Stimulated activated naive CD8-positive, alpha-beta T cell treated with anti-CD3 and anti-CD28 coated beads, Interleukin-15, amount 100 ng/mL, for 72 hours (primary cell): ENCODE measurements at regions not wholly inside any gene's neighbourhood (a gene's known extent, or its start where the extent isn't known, plus 50 kb on each side); places are given as distances from the start of the nearest gene placed in this dataset.
A peak's percentile ranks its signal among the peaks of the same experiment; 100 is the strongest.

Source experiments
- ATAC-seq: fragments of 150-1000 bp; cut with Tn5 transposase; 2 replicates; pipeline ENCODE4 v1.10.0; 2021; ENCODE audit warnings: mild to moderate bottlenecking, moderate library complexity
- DNase-seq, 2 donors: peaks; one replicate each; pipeline ENCODE4 v3.0.0; 2021 to 2022
- H3K27ac Mint-ChIP-seq, 2 donors: one replicate each; pipeline ENCODE4 v1.8.0; 2022; ENCODE audit warnings: mild to moderate bottlenecking in 2 of 2, mixed read lengths in 2 of 2, moderate library complexity in 2 of 2
- H3K27me3 Mint-ChIP-seq: one replicate; pipeline ENCODE4 v1.8.0; 2022; ENCODE audit warnings: mixed read lengths
- H3K4me1 Mint-ChIP-seq: one replicate; pipeline ENCODE4 v1.8.0; 2022; ENCODE audit warnings: mild to moderate bottlenecking, mixed read lengths
- H3K4me3 Mint-ChIP-seq, 2 donors: one replicate each; pipeline ENCODE4 v1.8.0; 2022; ENCODE audit warnings: mild to moderate bottlenecking in 2 of 2, mixed read lengths in 2 of 2, moderate library complexity in 1 of 2
- H3K9me3 Mint-ChIP-seq, 2 donors: one replicate each; pipeline ENCODE4 v1.8.0; 2022; ENCODE audit warnings: mixed read lengths in 2 of 2

GRCh38 chrX:20442597-20442996, 175.9 kb upstream of the RPS6KA3 start:
- DNase-seq (peak; percentile 73 to 81), ATAC-seq (peak; percentile 93)
- Mint-ChIP-seq H3K4me1 (peaks cover 73% of the 10 kb centered on the region), H3K9me3 (no peaks in the 10 kb centered on the region), H3K27me3 (no peaks in the 10 kb centered on the region), H3K4me3 (no peak overlapping the region), H3K27ac (peak overlapping the region in 1 of 2 donors; percentile 27)

- no peak for ATAC-seq
- no peaks in the 10 kb centered on the region for H3K27me3 Mint-ChIP-seq
- no peak overlapping the region for H3K4me3 Mint-ChIP-seq
- DNase-seq, result no peak
- peaks cover 70% of the 10 kb centered on the region for H3K4me1 Mint-ChIP-seq
- no peaks in the 10 kb centered on the region for H3K9me3 Mint-ChIP-seq
- H3K27ac Mint-ChIP-seq, result peak overlapping the region in 1 of 2 donors; percentile 44
These were observed 174.4 kb upstream of the RPS6KA3 start for GRCh38 chrX:20441123-20441522.

DNA sequence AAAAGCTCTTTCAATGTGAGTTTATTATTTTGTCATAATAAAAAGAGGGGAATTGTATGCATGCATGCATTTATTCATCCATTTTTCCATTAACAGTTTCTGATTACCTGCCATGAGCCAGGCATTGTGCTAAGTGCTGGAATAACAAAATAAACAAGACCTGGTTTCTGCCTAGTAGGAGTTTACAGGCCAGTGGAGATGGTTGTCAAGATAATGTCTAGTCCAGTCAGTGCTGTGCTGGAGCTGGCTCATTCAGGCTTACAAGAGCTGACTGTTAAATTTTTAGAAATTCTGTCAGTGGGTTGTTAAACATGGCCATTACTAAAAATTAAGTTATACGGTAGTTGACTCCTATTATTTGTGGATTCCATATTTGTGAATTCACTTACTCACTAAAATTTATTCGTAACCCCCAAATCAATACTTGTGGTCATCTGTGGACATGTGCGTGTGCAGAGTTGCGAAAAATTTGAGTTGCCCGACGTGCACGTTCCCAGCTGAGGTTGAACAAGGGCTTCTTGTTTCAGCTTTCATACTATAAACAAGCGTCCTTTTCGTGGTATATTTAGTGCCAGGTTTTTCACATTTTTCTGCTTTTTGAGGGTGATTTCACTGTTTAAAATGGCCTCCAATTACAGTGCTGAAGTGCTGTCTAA, 172.3 kb upstream of the RPS6KA3 start:
- ATAC-seq (no peak), DNase-seq (no peak)
- H3K27ac Mint-ChIP-seq, result no peak overlapping the region
- H3K4me3 Mint-ChIP-seq, result no peak overlapping the region
- H3K4me1 Mint-ChIP-seq, result peaks cover 57% of the 10 kb centered on the region
- no peaks in the 10 kb centered on the region for H3K27me3 Mint-ChIP-seq
- H3K9me3 Mint-ChIP-seq, result no peaks in the 10 kb centered on the region

- H3K27ac Mint-ChIP-seq, result peak overlapping the region; percentile 83 to 87
- H3K27me3 Mint-ChIP-seq, result no peaks in the 10 kb centered on the region
- H3K4me1 Mint-ChIP-seq, result peaks cover 56% of the 10 kb centered on the region
- DNase-seq, result no peak
- H3K4me3 Mint-ChIP-seq, result peak overlapping the region; percentile 23 to 56
- no peak for ATAC-seq
- no peaks in the 10 kb centered on the region for H3K9me3 Mint-ChIP-seq
These were observed 171.0 kb upstream of the RPS6KA3 start for GRCh38 chrX:20437683-20438082.

- ATAC-seq (no peak), DNase-seq (no peak)
- Mint-ChIP-seq H3K4me3 (no peak overlapping the region), H3K27me3 (no peaks in the 10 kb centered on the region), H3K9me3 (no peaks in the 10 kb centered on the region), H3K4me1 (peaks cover 40% of the 10 kb centered on the region), H3K27ac (no peak overlapping the region)
These were observed 169.2 kb upstream of the RPS6KA3 start for GRCh38 chrX:20435913-20436312.

- Mint-ChIP-seq H3K9me3 (no peaks in the 10 kb centered on the region), H3K27me3 (no peaks in the 10 kb centered on the region), H3K4me1 (peaks cover 31% of the 10 kb centered on the region), H3K4me3 (no peak overlapping the region), H3K27ac (no peak overlapping the region)
- no peak for ATAC-seq
- DNase-seq, result no peak
These were observed 168.3 kb upstream of the RPS6KA3 start for GRCh38 chrX:20434986-20435385.

- Mint-ChIP-seq H3K27me3 (no peaks in the 10 kb centered on the region), H3K4me3 (peak overlapping the region in 1 of 2 donors; percentile 60), H3K4me1 (peaks cover 30% of the 10 kb centered on the region), H3K27ac (no peak overlapping the region), H3K9me3 (no peaks in the 10 kb centered on the region)
- ATAC-seq (no peak), DNase-seq (no peak)
These were observed 166.7 kb upstream of the RPS6KA3 start for GRCh38 chrX:20433388-20433775.

DNA sequence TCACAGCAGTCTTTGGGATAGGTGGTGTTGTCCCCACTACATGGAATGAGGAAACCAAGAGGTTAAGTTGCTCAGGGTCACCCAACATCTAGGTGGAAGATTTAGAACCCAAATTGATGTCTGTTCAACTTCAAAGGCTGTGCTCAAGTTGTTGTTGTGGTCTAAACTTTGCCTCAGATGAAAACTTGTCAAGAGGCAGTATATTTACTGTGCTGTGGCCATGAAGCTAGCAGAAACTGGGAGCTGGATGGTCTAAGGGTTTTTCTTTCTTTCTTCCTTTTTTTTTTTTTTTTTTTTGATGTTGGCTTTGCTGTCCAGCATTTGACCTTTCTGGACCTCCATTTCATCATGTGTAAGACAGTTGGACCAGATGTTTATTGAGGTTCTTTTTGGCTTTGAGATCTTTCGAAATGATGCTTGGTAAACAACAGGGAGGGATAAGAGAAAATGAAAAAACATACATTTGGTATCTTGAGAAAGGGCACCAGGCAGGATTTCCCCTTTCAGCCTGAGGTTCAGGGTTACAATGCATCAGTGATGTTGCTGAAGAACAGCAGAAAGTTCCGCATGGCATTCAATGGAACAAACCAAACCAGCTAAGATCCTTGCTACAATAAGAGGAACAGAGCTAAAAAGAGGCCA, 166.2 kb upstream of the RPS6KA3 start:
- H3K27ac Mint-ChIP-seq, result peak overlapping the region in 1 of 2 donors; percentile 46
- H3K4me3 Mint-ChIP-seq, result peak overlapping the region in 1 of 2 donors; percentile 60
- peaks cover 26% of the 10 kb centered on the region for H3K4me1 Mint-ChIP-seq
- no peaks in the 10 kb centered on the region for H3K9me3 Mint-ChIP-seq
- H3K27me3 Mint-ChIP-seq, result no peaks in the 10 kb centered on the region
- ATAC-seq (peak; percentile 49), DNase-seq (no peak)

DNA sequence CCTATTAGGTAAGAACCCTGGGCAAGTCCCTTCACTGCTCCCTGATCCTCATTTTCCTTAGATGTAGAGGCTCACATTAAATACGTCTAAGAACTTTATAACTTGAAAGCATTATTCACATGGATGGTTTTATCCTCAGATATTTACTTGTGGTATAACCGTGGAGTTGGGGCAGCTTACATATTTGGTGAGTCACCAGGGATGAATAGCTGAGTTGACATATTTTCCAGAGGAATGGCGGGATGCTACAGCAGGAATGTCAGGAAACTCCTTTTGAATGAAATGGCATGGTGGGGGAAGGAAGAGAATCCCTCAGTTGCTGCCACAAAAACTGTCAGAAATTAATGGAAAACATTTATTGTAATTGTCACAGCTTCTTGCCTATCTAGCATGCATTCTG, 165.3 kb upstream of the RPS6KA3 start:
- peaks cover 18% of the 10 kb centered on the region for H3K4me1 Mint-ChIP-seq
- DNase-seq (no peak), ATAC-seq (no peak)
- H3K27ac Mint-ChIP-seq, result no peak overlapping the region
- no peak overlapping the region for H3K4me3 Mint-ChIP-seq
- no peaks in the 10 kb centered on the region for H3K27me3 Mint-ChIP-seq
- H3K9me3 Mint-ChIP-seq, result no peaks in the 10 kb centered on the region

GRCh38 chrX:20431486-20431885, 164.8 kb upstream of the RPS6KA3 start:
- H3K27me3 Mint-ChIP-seq, result no peaks in the 10 kb centered on the region
- peaks cover 15% of the 10 kb centered on the region for H3K4me1 Mint-ChIP-seq
- H3K27ac Mint-ChIP-seq, result no peak overlapping the region
- ATAC-seq (no peak), DNase-seq (no peak)
- no peaks in the 10 kb centered on the region for H3K9me3 Mint-ChIP-seq
- no peak overlapping the region for H3K4me3 Mint-ChIP-seq

DNA sequence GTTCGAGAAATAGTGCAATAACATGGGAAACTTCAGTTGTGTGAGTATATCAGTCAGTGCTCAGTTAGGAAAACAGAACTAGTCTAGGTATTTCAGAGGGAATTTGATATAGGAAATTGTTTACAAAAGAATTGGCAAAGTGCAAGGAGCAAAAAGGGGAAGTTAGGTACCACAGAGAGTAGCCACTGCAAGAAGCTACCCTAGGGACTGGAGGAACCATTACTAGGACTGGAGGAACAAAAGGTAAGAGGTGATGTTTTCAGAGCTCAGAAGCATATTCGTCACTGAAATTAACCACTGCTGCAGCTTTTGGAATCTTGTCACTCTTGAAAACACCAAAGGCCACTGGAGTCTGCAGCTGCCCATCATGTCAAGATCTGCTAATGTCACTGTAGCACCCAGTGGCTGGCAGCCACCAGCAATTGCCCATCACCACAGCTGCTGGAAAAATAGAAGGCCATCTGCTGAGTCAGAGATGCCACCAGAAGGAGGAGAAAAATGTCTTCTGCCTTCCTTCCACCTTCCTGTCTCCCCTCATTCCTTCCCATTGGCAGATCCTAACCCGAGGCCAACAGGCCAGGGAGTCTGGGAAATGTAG, 160.6 kb upstream of the RPS6KA3 start:
- Mint-ChIP-seq H3K27ac (no peak overlapping the region), H3K4me1 (no peaks in the 10 kb centered on the region), H3K9me3 (no peaks in the 10 kb centered on the region), H3K27me3 (no peaks in the 10 kb centered on the region), H3K4me3 (no peak overlapping the region)
- DNase-seq, result no peak
- ATAC-seq, result no peak

- ATAC-seq (no peak), DNase-seq (no peak)
- H3K4me3 Mint-ChIP-seq, result no peak overlapping the region
- H3K27ac Mint-ChIP-seq, result no peak overlapping the region
- peaks cover 36% of the 10 kb centered on the region for H3K4me1 Mint-ChIP-seq
- no peaks in the 10 kb centered on the region for H3K27me3 Mint-ChIP-seq
- no peaks in the 10 kb centered on the region for H3K9me3 Mint-ChIP-seq
These were observed 155.0 kb upstream of the RPS6KA3 start for GRCh38 chrX:20421697-20422096.

GRCh38 chrX:20421275-20421674, 154.6 kb upstream of the RPS6KA3 start:
- DNase-seq (no peak), ATAC-seq (no peak)
- H3K27me3 Mint-ChIP-seq, result no peaks in the 10 kb centered on the region
- no peaks in the 10 kb centered on the region for H3K9me3 Mint-ChIP-seq
- peaks cover 36% of the 10 kb centered on the region for H3K4me1 Mint-ChIP-seq
- no peak overlapping the region for H3K27ac Mint-ChIP-seq
- H3K4me3 Mint-ChIP-seq, result no peak overlapping the region

DNA sequence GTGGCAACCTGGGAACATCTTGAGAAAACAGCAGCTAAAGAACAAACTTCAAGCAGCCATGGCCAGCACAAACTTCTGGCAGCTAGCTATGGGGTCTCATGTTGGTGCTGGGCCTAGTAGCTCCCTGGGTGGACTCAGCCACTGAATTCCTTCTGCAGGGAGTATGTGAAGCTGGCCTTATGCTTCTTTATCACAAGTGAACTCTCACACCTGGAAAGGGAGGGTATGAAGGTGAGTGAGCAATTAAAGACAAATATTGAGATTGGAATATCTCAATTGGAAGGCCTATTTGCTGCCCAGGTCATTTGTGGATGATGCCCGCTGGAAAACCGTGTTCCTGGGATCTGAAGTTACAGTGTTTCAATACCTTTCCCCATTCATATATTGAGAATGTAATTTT, 153.3 kb upstream of the RPS6KA3 start:
- Mint-ChIP-seq H3K9me3 (no peaks in the 10 kb centered on the region), H3K27ac (no peak overlapping the region), H3K27me3 (no peaks in the 10 kb centered on the region), H3K4me1 (peaks cover 36% of the 10 kb centered on the region), H3K4me3 (no peak overlapping the region)
- DNase-seq (no peak), ATAC-seq (no peak)

DNA sequence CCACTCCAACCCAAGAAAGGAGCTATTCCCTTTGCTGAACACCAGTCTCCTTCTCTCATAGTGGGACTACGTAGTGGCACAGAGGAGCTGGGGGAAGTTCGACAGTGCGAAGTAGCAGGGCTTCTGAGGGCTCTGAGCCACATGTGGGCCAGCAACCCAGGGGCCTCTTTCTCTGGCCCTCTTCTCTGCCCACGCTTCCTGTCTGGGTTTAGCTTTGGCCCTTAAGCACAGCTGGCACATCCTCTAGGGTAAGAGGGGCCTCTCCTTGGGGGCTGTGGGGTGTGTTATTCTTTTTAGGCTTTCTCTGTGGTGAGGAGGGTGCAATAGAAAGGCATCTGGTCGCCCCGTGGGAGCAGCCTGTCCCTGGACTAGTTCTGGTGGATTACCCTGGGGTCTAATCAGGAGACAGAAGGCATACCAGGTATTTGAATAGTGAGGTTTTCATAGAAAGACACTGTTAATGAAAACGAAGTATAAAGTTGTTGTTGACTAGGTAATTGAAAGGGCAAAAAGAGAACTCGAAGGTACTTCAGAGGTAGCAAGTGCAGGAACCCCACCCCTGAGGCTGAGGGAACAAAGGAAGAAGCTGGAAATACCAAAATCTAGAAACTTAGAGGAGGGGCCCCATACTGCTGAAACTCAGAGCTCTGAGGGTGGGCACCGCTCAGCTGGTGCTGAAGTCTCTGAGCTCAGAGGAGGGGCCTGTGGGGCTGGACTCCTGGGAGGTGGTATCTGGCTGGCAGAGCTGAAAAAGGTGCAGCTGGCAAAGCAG, 151.9 kb upstream of the RPS6KA3 start:
- peak; percentile 86 for ATAC-seq
- DNase-seq, result peak; percentile 39 to 46
- H3K27ac Mint-ChIP-seq, result peak overlapping the region; percentile 30 to 91
- no peaks in the 10 kb centered on the region for H3K9me3 Mint-ChIP-seq
- H3K4me3 Mint-ChIP-seq, result peak overlapping the region; percentile 77 to 81
- no peaks in the 10 kb centered on the region for H3K27me3 Mint-ChIP-seq
- peaks cover 47% of the 10 kb centered on the region for H3K4me1 Mint-ChIP-seq
